RWPE1 (cell line): ENCODE measurements at regions not wholly inside any gene's neighbourhood (a gene's known extent, or its start where the extent isn't known, plus 50 kb on each side); places are given as distances from the start of the nearest gene placed in this dataset.

Experiments used
- CTCF ChIA-PET: fragments of 350-600 bp; sonication (Branson Sonifier 250); formaldehyde crosslinking; extraction: SDS; loops from one replicate; lab custom pipeline; 2021; lab: Yijun Ruan, JAX
- POLR2A ChIA-PET: fragments of 400-600 bp; formaldehyde crosslinking; extraction: SDS; loops from one replicate; lab custom pipeline; 2020; ENCODE audit warnings: antibody characterized with exemption; ENCODE audit not compliant: low non-redundant PET; lab: Yijun Ruan, JAX
- DNase-seq: peaks from one replicate; pipeline ENCODE4 v3.0.0; 2012; ENCODE audit warnings: low spot score
- H3K27ac ChIP-seq: fragments of 450-650 bp; 2 replicates; pipeline ENCODE4 v1.5.1; 2017
- TF ChIP-seq, protein P1 (sequence below): fragments of 450-650 bp; conservative IDR thresholded peaks from 2 replicates; pipeline ENCODE4 v1.5.1; 2017; ENCODE audit warnings: low read depth, mild to moderate bottlenecking

DNA sequence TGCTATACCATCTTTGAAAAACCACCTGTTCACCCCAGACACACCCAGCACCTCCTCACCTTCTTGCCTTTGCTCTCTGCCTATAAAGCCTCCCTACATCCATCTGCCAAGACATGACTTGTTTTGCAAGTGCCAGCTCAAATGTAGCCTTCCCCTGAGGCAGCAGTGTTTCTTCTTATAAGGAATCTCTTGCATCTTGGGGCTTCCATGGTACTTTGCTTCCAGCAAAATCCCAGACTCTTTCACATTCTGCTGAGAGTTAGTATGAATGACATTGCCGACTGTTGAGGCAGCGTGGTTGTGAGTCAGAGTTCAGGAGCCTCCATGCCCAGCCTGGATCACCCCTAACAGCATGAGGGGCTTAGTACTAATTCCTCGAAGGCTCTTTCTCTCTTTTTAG is 217.4 kb upstream of the RUNX1 start:
- DNase-seq, result no peak
- ChIA-PET POLR2A (interaction anchor here (0.5 kb wide), 1 partner anchor 37 kb away, joined by 3 read pairs; no protein-coding TSS in a partner anchor), CTCF (interaction anchor here (0.6 kb wide), 1 partner anchor 128 kb away, joined by 4 read pairs; no protein-coding TSS in a partner anchor)
- TF ChIP-seq, protein P1, sequence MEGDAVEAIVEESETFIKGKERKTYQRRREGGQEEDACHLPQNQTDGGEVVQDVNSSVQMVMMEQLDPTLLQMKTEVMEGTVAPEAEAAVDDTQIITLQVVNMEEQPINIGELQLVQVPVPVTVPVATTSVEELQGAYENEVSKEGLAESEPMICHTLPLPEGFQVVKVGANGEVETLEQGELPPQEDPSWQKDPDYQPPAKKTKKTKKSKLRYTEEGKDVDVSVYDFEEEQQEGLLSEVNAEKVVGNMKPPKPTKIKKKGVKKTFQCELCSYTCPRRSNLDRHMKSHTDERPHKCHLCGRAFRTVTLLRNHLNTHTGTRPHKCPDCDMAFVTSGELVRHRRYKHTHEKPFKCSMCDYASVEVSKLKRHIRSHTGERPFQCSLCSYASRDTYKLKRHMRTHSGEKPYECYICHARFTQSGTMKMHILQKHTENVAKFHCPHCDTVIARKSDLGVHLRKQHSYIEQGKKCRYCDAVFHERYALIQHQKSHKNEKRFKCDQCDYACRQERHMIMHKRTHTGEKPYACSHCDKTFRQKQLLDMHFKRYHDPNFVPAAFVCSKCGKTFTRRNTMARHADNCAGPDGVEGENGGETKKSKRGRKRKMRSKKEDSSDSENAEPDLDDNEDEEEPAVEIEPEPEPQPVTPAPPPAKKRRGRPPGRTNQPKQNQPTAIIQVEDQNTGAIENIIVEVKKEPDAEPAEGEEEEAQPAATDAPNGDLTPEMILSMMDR, result no peak
- H3K27ac ChIP-seq, result no peak overlapping the region

DNA sequence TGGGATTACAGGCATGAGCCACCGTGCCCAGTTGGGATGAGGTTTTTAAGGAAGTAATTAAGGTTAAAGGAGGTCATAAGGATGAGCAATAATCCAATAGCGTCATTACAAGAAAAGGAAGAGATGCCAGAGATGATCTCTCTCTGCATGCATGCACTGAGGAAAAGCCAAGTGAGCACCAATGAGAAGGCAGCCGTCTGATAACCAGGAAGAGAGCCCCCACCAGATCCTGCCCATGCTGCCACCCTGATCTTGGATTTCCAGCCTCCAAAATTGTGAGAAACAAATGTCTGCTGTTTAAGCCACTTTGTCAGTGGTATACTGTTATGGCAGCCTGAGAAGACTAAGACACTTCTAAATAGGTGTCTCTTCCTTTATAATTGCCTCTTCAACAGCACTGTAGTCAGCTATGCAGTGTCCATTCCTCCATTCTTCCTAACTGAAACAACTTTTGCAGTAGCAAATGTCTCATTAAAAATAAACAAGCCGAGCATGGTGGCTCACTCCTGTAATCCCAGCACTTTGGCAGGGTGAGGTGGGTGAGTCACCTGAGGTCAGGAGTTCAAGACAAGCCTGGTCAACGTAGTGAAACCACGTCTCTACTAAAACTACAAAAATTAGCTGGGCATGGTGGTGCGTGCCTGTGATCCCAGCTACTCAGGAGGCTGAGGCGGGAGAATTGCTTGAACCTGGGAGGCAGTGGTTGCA is 216.2 kb upstream of the RUNX1 start:
- DNase-seq, result peak; percentile 31
- H3K27ac ChIP-seq, result peak overlapping the region; percentile 72
- TF ChIP-seq, protein P1, result no peak
- ChIA-PET CTCF (no interaction called here), POLR2A (no interaction called here)

DNA sequence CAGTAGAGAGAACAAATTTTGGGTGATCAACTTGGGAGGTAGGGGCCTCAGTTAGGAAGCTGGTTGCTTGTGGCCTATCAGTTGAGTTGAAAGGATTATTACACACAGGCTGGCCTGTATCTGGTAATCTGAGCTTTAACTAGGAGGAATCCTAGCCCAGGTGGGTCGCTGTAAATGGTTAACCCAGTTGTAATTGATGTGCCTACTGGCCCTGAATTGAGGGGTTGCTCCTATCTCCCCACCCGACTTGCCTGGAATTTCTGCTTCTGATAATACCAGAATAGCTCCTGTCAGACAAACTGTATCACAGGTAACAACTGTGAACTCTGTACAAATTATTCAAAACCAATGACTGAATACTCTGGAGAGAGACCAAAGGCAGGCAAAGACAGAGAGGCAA is 210.4 kb upstream of the RUNX1 start:
- TF ChIP-seq, protein P1, result no peak
- H3K27ac ChIP-seq, result no peak overlapping the region
- ChIA-PET POLR2A (interaction anchor here (0.6 kb wide), 1 partner anchor 129 kb away, joined by 3 read pairs; no protein-coding TSS in a partner anchor), CTCF (no interaction called here)
- no peak for DNase-seq

DNA sequence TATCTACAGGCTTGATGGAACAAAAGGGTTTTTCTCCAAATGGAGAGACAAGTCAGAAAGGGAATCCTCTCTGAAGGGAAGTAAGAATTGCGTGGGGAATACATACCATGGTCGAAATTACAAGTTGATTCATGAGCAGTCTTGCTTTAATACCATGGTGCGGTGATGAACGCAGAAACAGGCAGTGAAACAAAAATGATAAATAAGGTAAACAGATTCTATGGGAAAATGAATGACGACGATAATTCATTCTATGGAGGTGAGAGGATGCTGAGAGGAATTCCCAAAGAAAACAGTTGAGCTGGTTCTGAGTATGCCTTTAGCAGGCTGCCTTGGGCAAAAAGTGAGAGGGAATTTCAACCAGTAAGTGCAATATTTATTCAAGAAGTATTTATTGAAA is 209.4 kb upstream of the RUNX1 start:
- POLR2A ChIA-PET, result no interaction called here
- TF ChIP-seq, protein P1, result no peak
- no peak overlapping the region for H3K27ac ChIP-seq
- CTCF ChIA-PET, result interaction anchor here (0.6 kb wide), 1 partner anchor 607 kb away, joined by 3 read pairs; no protein-coding TSS in a partner anchor
- no peak for DNase-seq

DNA sequence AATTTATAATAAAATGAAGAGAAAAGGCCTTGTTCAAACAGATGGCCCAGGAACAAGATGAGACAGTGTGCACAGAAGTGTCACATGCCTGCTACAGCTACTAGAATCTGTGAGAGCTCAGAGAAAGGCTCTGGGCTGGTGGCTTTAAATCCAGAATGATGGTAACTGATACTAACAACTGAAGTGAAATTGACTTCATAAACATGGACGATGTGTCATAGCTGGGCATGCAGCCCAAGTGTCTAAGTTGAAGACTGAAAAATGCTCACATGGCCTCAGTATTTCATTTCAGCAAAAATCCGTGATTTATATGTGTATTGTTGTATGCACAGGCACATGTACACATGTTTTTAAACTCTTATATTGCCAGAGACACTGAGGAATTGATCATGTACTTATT is 208.3 kb upstream of the RUNX1 start:
- CTCF ChIA-PET, result interaction anchor here (0.5 kb wide), 1 partner anchor 143 kb away, joined by 4 read pairs; no protein-coding TSS in a partner anchor
- no peak overlapping the region for H3K27ac ChIP-seq
- DNase-seq, result peak; percentile 69
- POLR2A ChIA-PET, result no interaction called here
- TF ChIP-seq, protein P1, result no peak

DNA sequence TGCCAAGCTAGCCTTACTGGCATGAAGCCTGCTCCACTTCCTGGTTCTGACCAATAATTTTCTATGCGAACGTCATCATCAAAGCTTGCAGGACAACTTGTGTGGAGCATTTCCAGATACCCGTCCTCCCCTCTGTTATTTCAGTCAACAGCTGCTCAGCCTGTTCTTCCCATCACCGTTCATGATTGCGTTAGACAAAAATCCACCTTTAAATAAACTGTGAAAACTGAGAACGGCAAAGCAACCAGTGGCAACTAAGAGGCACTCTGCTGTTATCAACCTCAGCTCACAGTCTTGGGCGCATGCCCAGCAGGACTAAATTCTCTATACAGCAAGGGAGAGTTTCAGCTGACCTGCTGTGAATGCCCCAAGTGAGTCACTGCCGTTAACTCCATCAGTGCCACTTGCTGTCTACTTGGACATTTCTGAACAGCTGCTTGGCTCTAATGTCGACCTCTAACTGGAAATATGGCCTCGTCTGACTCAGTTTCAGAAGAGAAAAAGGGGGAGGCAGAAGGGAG is 207.4 kb upstream of the RUNX1 start:
- H3K27ac ChIP-seq, result peak overlapping the region; percentile 79
- TF ChIP-seq, protein P1, result no peak
- CTCF ChIA-PET, result no interaction called here
- POLR2A ChIA-PET, result no interaction called here
- DNase-seq, result peak; percentile 85
